ENCODE measurements at regions not wholly inside any gene's neighbourhood (a gene's known extent, or its start where the extent isn't known, plus 50 kb on each side); places are given as distances from the start of the nearest gene placed in this dataset.

DNA sequence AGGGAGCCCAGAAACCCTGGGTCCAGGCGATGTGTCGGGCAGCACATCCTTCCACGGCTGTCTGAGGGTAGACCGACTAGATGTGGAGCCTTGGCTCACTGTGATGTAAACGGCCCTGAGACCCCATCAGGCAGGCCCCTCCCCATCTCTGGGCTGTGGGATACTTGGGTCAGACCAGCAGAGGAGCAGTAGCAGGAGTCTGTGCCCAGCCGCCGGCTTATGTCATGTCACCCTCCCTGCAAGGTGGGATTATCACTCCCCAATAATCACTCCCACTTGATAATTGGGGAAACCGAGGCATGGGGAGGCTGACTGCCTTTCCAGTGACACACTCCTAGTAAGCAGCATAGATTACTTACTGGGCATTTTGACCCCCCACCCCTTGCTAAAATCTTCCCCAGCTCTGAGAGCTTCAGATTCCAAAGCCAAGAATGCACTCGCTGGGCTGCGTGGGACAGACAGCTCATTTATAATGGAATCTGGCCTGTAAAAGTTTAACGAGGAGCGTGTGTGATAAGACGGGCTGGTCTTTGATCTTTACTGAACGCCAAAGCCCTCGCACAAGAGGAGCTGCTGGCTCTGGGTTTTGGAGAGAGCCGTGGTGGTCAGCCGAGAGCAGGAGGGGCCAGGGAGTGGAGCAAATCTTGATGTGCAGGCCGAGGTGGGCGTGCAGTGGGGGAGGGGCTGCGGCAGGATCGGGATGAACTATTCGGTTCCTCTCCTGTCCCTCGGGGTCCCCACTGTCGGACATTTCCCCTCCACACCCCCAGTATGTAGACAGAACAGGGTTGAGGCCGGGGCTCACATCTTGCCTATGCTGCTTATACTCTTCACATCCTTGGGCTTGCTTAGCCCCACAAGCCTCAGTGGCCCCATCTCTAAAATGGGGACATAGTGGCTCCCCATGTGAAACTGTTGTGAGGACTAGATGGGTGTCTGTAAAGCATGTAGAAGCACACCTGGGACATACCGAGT is 200.0 kb downstream of the GLI2 start:
- no peaks in the 10 kb centered on the region for H3K9me3 ChIP-seq (ENCODE audit: insufficient read depth, low read depth)
- H3K4me3 ChIP-seq: no peak overlapping the region
- no peaks in the 10 kb centered on the region for H3K36me3 ChIP-seq (ENCODE audit: low read depth)
- no peaks in the 10 kb centered on the region for H3K9me2 ChIP-seq (ENCODE audit: insufficient read depth)
- H2AFZ ChIP-seq: no peak overlapping the region
- H3K4me1 ChIP-seq (replicated peaks; ENCODE audit: insufficient read depth): peaks cover 25% of the 10 kb centered on the region
- intact Hi-C loops (cut with micrococcal nuclease; ENCODE audit: unreplicated experiment): loop anchor here (1.0 to 5.0 kb wide), 3 partner anchors 23 to 143 kb away; no protein-coding TSS in a partner anchor
- ChIA-PET POLR2A (ENCODE audit: unreplicated experiment) (interaction anchor here (0.8 to 1.1 kb wide), 2 partner anchors 23 to 223 kb away, joined by 6 to 9 read pairs; no protein-coding TSS in a partner anchor), CTCF (interaction anchor here (0.6 kb wide), 1 partner anchor 135 kb away, joined by 4 read pairs; no protein-coding TSS in a partner anchor)
- H3K27me3 ChIP-seq (ENCODE audit: insufficient read depth, low read depth): no peaks in the 10 kb centered on the region
- H4K20me1 ChIP-seq (ENCODE audit: insufficient read depth): no peaks in the 10 kb centered on the region; the same call in 1 of the 2 replicates
- BruUV-seq (replicated peaks): TSS peak; percentile 82
- H3K27ac ChIP-seq: no peak overlapping the region
- TF ChIP-seq EZH2 (IDR thresholded peaks at IDR 0.05; ENCODE audit: low read depth): no peak
- TF ChIP-seq, protein P1, sequence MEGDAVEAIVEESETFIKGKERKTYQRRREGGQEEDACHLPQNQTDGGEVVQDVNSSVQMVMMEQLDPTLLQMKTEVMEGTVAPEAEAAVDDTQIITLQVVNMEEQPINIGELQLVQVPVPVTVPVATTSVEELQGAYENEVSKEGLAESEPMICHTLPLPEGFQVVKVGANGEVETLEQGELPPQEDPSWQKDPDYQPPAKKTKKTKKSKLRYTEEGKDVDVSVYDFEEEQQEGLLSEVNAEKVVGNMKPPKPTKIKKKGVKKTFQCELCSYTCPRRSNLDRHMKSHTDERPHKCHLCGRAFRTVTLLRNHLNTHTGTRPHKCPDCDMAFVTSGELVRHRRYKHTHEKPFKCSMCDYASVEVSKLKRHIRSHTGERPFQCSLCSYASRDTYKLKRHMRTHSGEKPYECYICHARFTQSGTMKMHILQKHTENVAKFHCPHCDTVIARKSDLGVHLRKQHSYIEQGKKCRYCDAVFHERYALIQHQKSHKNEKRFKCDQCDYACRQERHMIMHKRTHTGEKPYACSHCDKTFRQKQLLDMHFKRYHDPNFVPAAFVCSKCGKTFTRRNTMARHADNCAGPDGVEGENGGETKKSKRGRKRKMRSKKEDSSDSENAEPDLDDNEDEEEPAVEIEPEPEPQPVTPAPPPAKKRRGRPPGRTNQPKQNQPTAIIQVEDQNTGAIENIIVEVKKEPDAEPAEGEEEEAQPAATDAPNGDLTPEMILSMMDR (conservative IDR thresholded peaks at IDR 0.05): no peak
- peak overlapping the region; percentile 56 for H3K4me2 ChIP-seq
- DNase-seq: no peak
- peaks cover 11% of the 10 kb centered on the region for H3F3A ChIP-seq (ENCODE audit: insufficient read depth, low read depth)
- H3K79me2 ChIP-seq (ENCODE audit: low read depth): no peaks in the 10 kb centered on the region

DNA sequence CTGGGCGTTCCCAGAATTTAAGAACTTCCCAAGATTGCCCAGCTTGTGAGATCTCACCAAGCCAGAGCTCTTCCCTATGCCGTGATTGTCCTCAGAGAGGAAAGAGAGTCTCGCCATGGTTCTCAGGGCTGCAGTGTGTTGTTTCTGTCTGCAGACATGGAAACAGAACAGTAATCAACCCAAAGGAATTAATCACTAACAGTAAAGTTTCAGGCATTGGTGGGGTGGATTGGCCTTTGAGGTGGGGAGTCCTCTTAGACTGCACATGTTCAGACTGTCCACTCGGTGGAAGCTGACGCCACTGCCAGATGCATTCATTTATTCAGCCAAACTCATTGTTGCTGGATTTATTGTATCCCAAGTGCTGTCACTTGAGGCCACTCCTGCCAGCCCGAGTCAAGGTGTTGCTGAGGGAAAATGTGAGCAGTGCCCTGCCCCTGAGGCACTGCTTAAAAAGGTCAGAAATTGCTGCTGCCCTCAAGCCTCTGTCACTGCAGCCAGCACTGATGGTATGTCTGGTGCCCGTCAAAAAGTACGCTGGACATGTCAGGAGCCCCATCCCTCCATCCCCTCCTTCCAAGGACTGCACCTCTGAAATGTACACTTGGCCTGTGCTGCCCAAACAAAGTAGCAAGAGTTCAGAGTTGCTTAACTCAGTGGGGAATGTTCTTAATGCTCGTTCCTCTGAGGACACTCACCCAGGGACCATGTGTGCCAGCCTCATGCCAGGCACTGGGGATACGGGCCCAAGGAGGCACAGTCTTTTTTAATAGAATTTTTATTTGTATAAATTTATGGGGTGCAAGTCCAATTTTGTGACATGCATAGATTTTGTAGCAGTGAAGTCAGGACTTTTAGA is 201.0 kb downstream of the GLI2 start:
- Histone ChIP-seq H3K27me3 (ENCODE audit: insufficient read depth, low read depth) (no peaks in the 10 kb centered on the region), H3K4me3 (no peak overlapping the region), H4K20me1 (ENCODE audit: insufficient read depth) (no peaks in the 10 kb centered on the region; the same call in 1 of the 2 replicates), H3F3A (ENCODE audit: insufficient read depth, low read depth) (peaks cover 11% of the 10 kb centered on the region), H3K27ac (no peak overlapping the region), H3K36me3 (ENCODE audit: low read depth) (no peaks in the 10 kb centered on the region), H3K9me3 (ENCODE audit: insufficient read depth, low read depth) (no peaks in the 10 kb centered on the region), H3K4me2 (no peak overlapping the region), H3K4me1 (replicated peaks; ENCODE audit: insufficient read depth) (peaks cover 25% of the 10 kb centered on the region), H3K9me2 (ENCODE audit: insufficient read depth) (no peaks in the 10 kb centered on the region), H2AFZ (no peak overlapping the region), H3K79me2 (ENCODE audit: low read depth) (no peaks in the 10 kb centered on the region)
- no TSS peak for BruUV-seq (replicated peaks)
- intact Hi-C loops (cut with micrococcal nuclease; ENCODE audit: unreplicated experiment): loop anchor here (5.0 kb wide), 2 partner anchors 136 to 144 kb away; no protein-coding TSS in a partner anchor
- TF ChIP-seq EZH2 (IDR thresholded peaks at IDR 0.05; ENCODE audit: low read depth): no peak
- TF ChIP-seq, protein P1 (conservative IDR thresholded peaks at IDR 0.05): no peak
- ChIA-PET CTCF (no interaction called here), POLR2A (ENCODE audit: unreplicated experiment) (no interaction called here)
- DNase-seq: no peak

DNA sequence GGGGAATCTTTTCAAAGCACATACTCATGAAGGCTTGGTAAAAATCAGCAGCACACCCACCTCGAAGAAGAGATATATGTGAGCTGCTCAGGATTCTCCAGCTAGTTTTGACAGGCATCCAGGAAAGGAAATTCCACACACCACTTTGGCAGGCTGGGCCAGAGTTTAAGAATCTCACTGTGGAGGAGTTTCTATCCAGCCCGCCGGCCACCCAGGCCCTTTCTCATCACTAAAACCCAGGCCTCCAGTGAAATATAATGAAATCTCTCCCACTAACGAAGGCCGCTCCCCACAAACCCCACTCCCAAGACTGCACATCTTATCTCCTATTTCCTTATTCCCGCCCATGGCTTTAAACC is 202.0 kb downstream of the GLI2 start:
- H3K27ac ChIP-seq: no peak overlapping the region
- H3K36me3 ChIP-seq (ENCODE audit: low read depth): no peaks in the 10 kb centered on the region
- H3K4me1 ChIP-seq (replicated peaks; ENCODE audit: insufficient read depth): peaks cover 25% of the 10 kb centered on the region
- H3K9me2 ChIP-seq (ENCODE audit: insufficient read depth): no peaks in the 10 kb centered on the region
- TF ChIP-seq, protein P1 (conservative IDR thresholded peaks at IDR 0.05): no peak
- no peak for TF ChIP-seq EZH2 (IDR thresholded peaks at IDR 0.05; ENCODE audit: low read depth)
- no peak overlapping the region for H3K4me3 ChIP-seq
- H3K79me2 ChIP-seq (ENCODE audit: low read depth): no peaks in the 10 kb centered on the region
- POLR2A ChIA-PET (ENCODE audit: unreplicated experiment): no interaction called here
- H4K20me1 ChIP-seq (ENCODE audit: insufficient read depth): no peaks in the 10 kb centered on the region
- no peak for DNase-seq
- no peak overlapping the region for H3K4me2 ChIP-seq
- no peaks in the 10 kb centered on the region for H3K9me3 ChIP-seq (ENCODE audit: insufficient read depth, low read depth)
- H3K27me3 ChIP-seq (ENCODE audit: insufficient read depth, low read depth): no peaks in the 10 kb centered on the region
- CTCF ChIA-PET: no interaction called here
- intact Hi-C loops (cut with micrococcal nuclease; ENCODE audit: unreplicated experiment): loop anchor here (5.0 kb wide), 2 partner anchors 135 to 145 kb away; no protein-coding TSS in a partner anchor
- peaks cover 11% of the 10 kb centered on the region for H3F3A ChIP-seq (ENCODE audit: insufficient read depth, low read depth)
- no TSS peak for BruUV-seq (replicated peaks)
- no peak overlapping the region for H2AFZ ChIP-seq
